ENCODE measurements at regions not wholly inside any gene's neighbourhood (a gene's known extent, or its start where the extent isn't known, plus 50 kb on each side); places are given as distances from the start of the nearest gene placed in this dataset.
"Not testable (repeated sequence)": the region's sequence is repeated elsewhere in the genome, so short reads cannot be mapped to it uniquely, and the experiment has no call there.

GRCh38 chr2:90296484-90296777 lies 1605.0 kb downstream of the RPIA start:
- H3K36me3 ChIP-seq; H3K9me3 ChIP-seq; H3K27me3 ChIP-seq; H3K4me3 ChIP-seq; H3K27ac ChIP-seq; H3K4me1 ChIP-seq; intact Hi-C loops (cut with DNase I): not testable (repeated sequence)
- DNase-seq (ENCODE audit: extremely low spot score in 2 of 2) = peak in 1 of 2 donors; percentile 37

- H3K9me3 ChIP-seq; H3K36me3 ChIP-seq; H3K27me3 ChIP-seq; H3K27ac ChIP-seq; H3K4me1 ChIP-seq; intact Hi-C loops (cut with DNase I); DNase-seq (ENCODE audit: extremely low spot score in 2 of 2); H3K4me3 ChIP-seq: not testable (repeated sequence)
Observed at GRCh38 chr2:90297701-90298100, 1606.2 kb downstream of the RPIA start.

GRCh38 chr2:90298126-90298755 lies 1606.8 kb downstream of the RPIA start:
- H3K4me3 ChIP-seq; intact Hi-C loops (cut with DNase I); H3K27ac ChIP-seq; H3K27me3 ChIP-seq; H3K9me3 ChIP-seq; H3K36me3 ChIP-seq; H3K4me1 ChIP-seq; DNase-seq (ENCODE audit: extremely low spot score in 2 of 2): not testable (repeated sequence)

- H3K27me3 ChIP-seq; H3K27ac ChIP-seq; H3K36me3 ChIP-seq; intact Hi-C loops (cut with DNase I); H3K4me3 ChIP-seq; H3K9me3 ChIP-seq; DNase-seq (ENCODE audit: extremely low spot score in 2 of 2); H3K4me1 ChIP-seq: not testable (repeated sequence)
Observed at GRCh38 chr2:90298983-90299382, 1607.5 kb downstream of the RPIA start.

GRCh38 chr2:90322982-90323381 lies 1631.5 kb downstream of the RPIA start:
- H3K4me3 ChIP-seq = peak overlapping the region in 1 of 2 donors; percentile 34

GRCh38 chr2:90323612-90324558 lies 1632.4 kb downstream of the RPIA start:
- H3K27me3 ChIP-seq; H3K27ac ChIP-seq; intact Hi-C loops (cut with DNase I); H3K4me1 ChIP-seq; H3K9me3 ChIP-seq; H3K36me3 ChIP-seq: not testable (repeated sequence)
- H3K4me3 ChIP-seq = peak overlapping the region; percentile 28 to 34
- DNase-seq (ENCODE audit: extremely low spot score in 2 of 2) = peak in 1 of 2 donors; percentile 61

More at GRCh38 chr2:90322982-90323381, 1631.5 kb downstream of the RPIA start:
- intact Hi-C loops (cut with DNase I); DNase-seq (ENCODE audit: extremely low spot score in 2 of 2); H3K4me1 ChIP-seq; H3K27me3 ChIP-seq; H3K9me3 ChIP-seq; H3K27ac ChIP-seq; H3K36me3 ChIP-seq: not testable (repeated sequence)

- H3K4me1 ChIP-seq; H3K27me3 ChIP-seq; H3K9me3 ChIP-seq; DNase-seq (ENCODE audit: extremely low spot score in 2 of 2); H3K36me3 ChIP-seq; intact Hi-C loops (cut with DNase I); H3K27ac ChIP-seq: not testable (repeated sequence)
- peak overlapping the region; percentile 28 to 34 for H3K4me3 ChIP-seq
Observed at GRCh38 chr2:90324672-90325071, 1633.2 kb downstream of the RPIA start.

- H3K27me3 ChIP-seq; H3K4me1 ChIP-seq; H3K4me3 ChIP-seq; H3K36me3 ChIP-seq; H3K27ac ChIP-seq; intact Hi-C loops (cut with DNase I); DNase-seq (ENCODE audit: extremely low spot score in 2 of 2); H3K9me3 ChIP-seq: not testable (repeated sequence)
Observed at GRCh38 chr2:90325796-90326353, 1634.4 kb downstream of the RPIA start.

GRCh38 chr2:90355546-90355945 lies 1664.1 kb downstream of the RPIA start:
- DNase-seq (ENCODE audit: extremely low spot score in 2 of 2); H3K36me3 ChIP-seq; H3K27me3 ChIP-seq; H3K4me3 ChIP-seq; H3K4me1 ChIP-seq; H3K9me3 ChIP-seq; H3K27ac ChIP-seq; intact Hi-C loops (cut with DNase I): not testable (repeated sequence)

- DNase-seq (ENCODE audit: extremely low spot score in 2 of 2); intact Hi-C loops (cut with DNase I); H3K9me3 ChIP-seq; H3K4me3 ChIP-seq; H3K36me3 ChIP-seq; H3K27me3 ChIP-seq; H3K4me1 ChIP-seq; H3K27ac ChIP-seq: not testable (repeated sequence)
Observed at GRCh38 chr2:90359344-90359743, 1667.9 kb downstream of the RPIA start.

- H3K9me3 ChIP-seq; H3K4me1 ChIP-seq; H3K27ac ChIP-seq; intact Hi-C loops (cut with DNase I); H3K4me3 ChIP-seq; H3K36me3 ChIP-seq; DNase-seq (ENCODE audit: extremely low spot score in 2 of 2); H3K27me3 ChIP-seq: not testable (repeated sequence)
Observed at GRCh38 chr2:90359887-90360730, 1668.6 kb downstream of the RPIA start.

GRCh38 chr2:90360731-90361035 lies 1669.2 kb downstream of the RPIA start:
- H3K4me1 ChIP-seq; H3K27me3 ChIP-seq; intact Hi-C loops (cut with DNase I); H3K9me3 ChIP-seq; H3K36me3 ChIP-seq; H3K4me3 ChIP-seq; DNase-seq (ENCODE audit: extremely low spot score in 2 of 2); H3K27ac ChIP-seq: not testable (repeated sequence)

Data from vagina (tissue), 2 donors.